ENCODE measurements at regions not wholly inside any gene's neighbourhood (a gene's known extent, or its start where the extent isn't known, plus 50 kb on each side); places are given as distances from the start of the nearest gene placed in this dataset.

GRCh38 chr16:79903471-79903870, 302.9 kb upstream of the MAF start:
- intact Hi-C loops (cut with DNase I): no loop called here

GRCh38 chr16:79902351-79902750, 301.8 kb upstream of the MAF start:
- DNase-seq (no peak), ATAC-seq (no peak)
- 79% methylated on average over 4 of the region's 4 CpGs for WGBS (ENCODE audit: insufficient coverage, low coverage, low lambda C conversion rate, missing lambda C conversion rate)

More at GRCh38 chr16:79903471-79903870, 302.9 kb upstream of the MAF start:
- TF ChIP-seq CTCF (IDR thresholded peaks at IDR 0.05) (no peak), POLR2A (IDR thresholded peaks at IDR 0.05) (no peak)
- H3K4me3 ChIP-seq: no peak overlapping the region
- H3K36me3 ChIP-seq: no peaks in the 10 kb centered on the region
- H3K27me3 ChIP-seq: no peaks in the 10 kb centered on the region
- peaks cover 0 to 2% (median under 1%) of the 10 kb centered on the region in 4 donors for H3K4me1 ChIP-seq
- H3K27ac ChIP-seq: no peak overlapping the region
- DNase-seq (no peak), ATAC-seq (no peak)
- H3K9me3 ChIP-seq: no peaks in the 10 kb centered on the region
- 60% methylated on average over 1 of the region's 1 CpG for WGBS (ENCODE audit: insufficient coverage, low coverage, low lambda C conversion rate, missing lambda C conversion rate)

GRCh38 chr16:79901522-79901921, 301.0 kb upstream of the MAF start:
- peaks cover 0 to 20% (median 9%) of the 10 kb centered on the region in 4 donors for H3K4me1 ChIP-seq
- H3K4me3 ChIP-seq: no peak overlapping the region
- DNase-seq (no peak), ATAC-seq (no peak)
- intact Hi-C loops (cut with DNase I): no loop called here
- no peaks in the 10 kb centered on the region for H3K36me3 ChIP-seq
- WGBS (ENCODE audit: insufficient coverage, low coverage, low lambda C conversion rate, missing lambda C conversion rate): 100% methylated on average over 4 of the region's 4 CpGs
- H3K27ac ChIP-seq: no peak overlapping the region
- no peaks in the 10 kb centered on the region for H3K27me3 ChIP-seq
- TF ChIP-seq CTCF (IDR thresholded peaks at IDR 0.05) (no peak), POLR2A (IDR thresholded peaks at IDR 0.05) (no peak)
- no peaks in the 10 kb centered on the region for H3K9me3 ChIP-seq

More at GRCh38 chr16:79902351-79902750, 301.8 kb upstream of the MAF start:
- no peak overlapping the region for H3K27ac ChIP-seq
- intact Hi-C loops (cut with DNase I): no loop called here
- no peak overlapping the region for H3K4me3 ChIP-seq
- no peaks in the 10 kb centered on the region for H3K36me3 ChIP-seq
- TF ChIP-seq POLR2A (IDR thresholded peaks at IDR 0.05) (no peak), CTCF (IDR thresholded peaks at IDR 0.05) (no peak)
- no peaks in the 10 kb centered on the region for H3K9me3 ChIP-seq
- H3K27me3 ChIP-seq: no peaks in the 10 kb centered on the region
- peaks cover 0 to 12% (median 5%) of the 10 kb centered on the region in 4 donors for H3K4me1 ChIP-seq

- intact Hi-C loops (cut with DNase I): no loop called here
- Histone ChIP-seq H3K36me3 (no peaks in the 10 kb centered on the region), H3K27ac (no peak overlapping the region), H3K27me3 (no peaks in the 10 kb centered on the region), H3K9me3 (no peaks in the 10 kb centered on the region), H3K4me3 (no peak overlapping the region), H3K4me1 (peaks cover 0 to 35% (median 16%) of the 10 kb centered on the region in 4 donors)
- TF ChIP-seq CTCF (IDR thresholded peaks at IDR 0.05) (no peak), POLR2A (IDR thresholded peaks at IDR 0.05) (no peak)
- ATAC-seq (no peak), DNase-seq (no peak)
Measured at GRCh38 chr16:79899716-79900115, 299.2 kb upstream of the MAF start.

GRCh38 chr16:79899316-79899715, 298.8 kb upstream of the MAF start:
- H3K36me3 ChIP-seq: no peaks in the 10 kb centered on the region
- no peak overlapping the region for H3K27ac ChIP-seq
- TF ChIP-seq POLR2A (IDR thresholded peaks at IDR 0.05): no peak
- no peak for TF ChIP-seq CTCF (IDR thresholded peaks at IDR 0.05)
- intact Hi-C loops (cut with DNase I): no loop called here
- no peak for DNase-seq
- H3K27me3 ChIP-seq: no peaks in the 10 kb centered on the region
- no peak overlapping the region for H3K4me3 ChIP-seq
- 86% methylated on average over 3 of the region's 3 CpGs for WGBS (ENCODE audit: insufficient coverage, low coverage, low lambda C conversion rate, missing lambda C conversion rate)
- H3K9me3 ChIP-seq: no peaks in the 10 kb centered on the region
- peaks cover 0 to 35% (median 16%) of the 10 kb centered on the region in 4 donors for H3K4me1 ChIP-seq
- ATAC-seq: no peak

Measured in right lobe of liver (tissue), 6 donors.